GM19043 (cell line): ENCODE measurements at regions not wholly inside any gene's neighbourhood (a gene's known extent, or its start where the extent isn't known, plus 50 kb on each side); places are given as distances from the start of the nearest gene placed in this dataset.

Experiments used
- ATAC-seq: cut with Tn5 transposase; IDR thresholded peaks from one replicate; pipeline ENCODE4 v1.9.1; 2021; ENCODE audit warnings: low read depth; ENCODE audit not compliant: unreplicated experiment

GRCh38 chr17:79168486-79169055 is 93.9 kb downstream of the ENGASE start:
- no peak for ATAC-seq

- no peak for ATAC-seq
Observed at GRCh38 chr17:79167486-79167885, 92.9 kb downstream of the ENGASE start.

GRCh38 chr17:79165756-79166473 is 91.3 kb downstream of the ENGASE start:
- no peak for ATAC-seq

GRCh38 chr17:79164913-79165695 is 90.5 kb downstream of the ENGASE start:
- ATAC-seq: no peak

- ATAC-seq: no peak
Observed at GRCh38 chr17:79164408-79164807, 89.8 kb downstream of the ENGASE start.

GRCh38 chr17:79163071-79163470 is 88.4 kb downstream of the ENGASE start:
- no peak for ATAC-seq

GRCh38 chr17:79162012-79162963 is 87.7 kb downstream of the ENGASE start:
- no peak for ATAC-seq

GRCh38 chr17:79160980-79161636 is 86.5 kb downstream of the ENGASE start:
- no peak for ATAC-seq

GRCh38 chr17:79159926-79160325 is 85.3 kb downstream of the ENGASE start:
- no peak for ATAC-seq

GRCh38 chr17:79159471-79159870 is 84.8 kb downstream of the ENGASE start:
- no peak for ATAC-seq

- no peak for ATAC-seq
Observed at GRCh38 chr17:79156463-79157095, 82.0 kb downstream of the ENGASE start.

- no peak for ATAC-seq
Observed at GRCh38 chr17:79155701-79156100, 81.1 kb downstream of the ENGASE start.

- ATAC-seq: no peak
Observed at GRCh38 chr17:79154951-79155585, 80.4 kb downstream of the ENGASE start.

- no peak for ATAC-seq
Observed at GRCh38 chr17:79154446-79154845, 79.8 kb downstream of the ENGASE start.

GRCh38 chr17:79153367-79154130 is 78.9 kb downstream of the ENGASE start:
- ATAC-seq: no peak

GRCh38 chr17:79152636-79153035 is 78.0 kb downstream of the ENGASE start:
- no peak for ATAC-seq

- no peak for ATAC-seq
Observed at GRCh38 chr17:79152110-79152509, 77.5 kb downstream of the ENGASE start.

- ATAC-seq: no peak
Observed at GRCh38 chr17:79150799-79151198, 76.2 kb downstream of the ENGASE start.
